SU-DHL-6 (cell line): ENCODE measurements at regions not wholly inside any gene's neighbourhood (a gene's known extent, or its start where the extent isn't known, plus 50 kb on each side); places are given as distances from the start of the nearest gene placed in this dataset.

Source experiments
- H2AFZ ChIP-seq: fragments of 200-600 bp; sonication (generic); 2 replicates; pipeline ENCODE4 v1.6.1; 2014; ENCODE audit warnings: low read depth, mild to moderate bottlenecking, moderate library complexity, mixed read lengths, antibody characterized with exemption, low read length; ENCODE audit not compliant: severe bottlenecking
- H3F3A ChIP-seq: fragments of 200-600 bp; shearing (Covaris generic); 2 replicates; pipeline ENCODE4 v1.6.0; 2016; ENCODE audit warnings: antibody characterized with exemption, mild to moderate bottlenecking; ENCODE audit not compliant: insufficient read depth
- H3K27ac ChIP-seq: fragments of 200-600 bp; sonication (generic); 2 replicates; pipeline ENCODE4 v1.5.1; 2016; ENCODE audit warnings: low read depth, mild to moderate bottlenecking, low read length, moderate library complexity, mixed read lengths
- H3K27me3 ChIP-seq: fragments of 200-600 bp; sonication (generic), shearing (Covaris generic); 2 replicates; pipeline ENCODE4 v1.6.0; 2014; ENCODE audit warnings: mild to moderate bottlenecking, low read length
- H3K36me3 ChIP-seq: fragments of 200-600 bp; sonication (generic); 2 replicates; pipeline ENCODE4 v1.6.1; 2014; ENCODE audit warnings: mild to moderate bottlenecking, low read length, mixed read lengths
- H3K4me2 ChIP-seq: fragments of 300-600, 200-600 bp; shearing (Covaris generic), sonication (generic); 2 replicates; pipeline ENCODE4 v1.6.0; 2014; ENCODE audit warnings: low read length, low read depth, mild to moderate bottlenecking; ENCODE audit not compliant: poor library complexity, severe bottlenecking
- H3K4me3 ChIP-seq: fragments of 200-600 bp; sonication (generic); 2 replicates; pipeline ENCODE4 v1.5.1; 2014; ENCODE audit warnings: antibody characterized with exemption, low read length, mild to moderate bottlenecking, mixed read lengths; ENCODE audit not compliant: insufficient read depth, poor library complexity, severe bottlenecking
- H3K79me2 ChIP-seq: fragments of 200-600 bp; sonication (generic); 2 replicates; pipeline ENCODE4 v1.6.1; 2014; ENCODE audit warnings: mild to moderate bottlenecking, low read length, moderate library complexity; ENCODE audit not compliant: insufficient read depth
- H3K9ac ChIP-seq: fragments of 200-600 bp; sonication (generic); 2 replicates; pipeline ENCODE4 v1.7.0; 2014; ENCODE audit warnings: mild to moderate bottlenecking, low read length
- H3K9me2 ChIP-seq: fragments of 200-600 bp; sonication (generic); replicated peaks from 2 replicates; pipeline ENCODE4 v1.6.1; 2014; ENCODE audit warnings: low read length; ENCODE audit not compliant: insufficient read depth
- H3K9me3 ChIP-seq: fragments of 200-600 bp; sonication (generic); 2 replicates; pipeline ENCODE4 v1.6.1; 2014; ENCODE audit warnings: low read length, mixed read lengths; ENCODE audit not compliant: insufficient read depth
- H4K20me1 ChIP-seq: fragments of 200-600 bp; sonication (generic); 2 replicates; pipeline ENCODE4 v1.6.1; 2014; ENCODE audit warnings: low read depth, mild to moderate bottlenecking, antibody characterized with exemption, low read length, moderate library complexity, mixed read lengths
- EZH2phosphoT487 ChIP-seq: fragments of 200-600 bp; sonication (generic), shearing (Covaris generic); conservative IDR thresholded peaks from 2 replicates; pipeline ENCODE4 v1.6.1; 2018; ENCODE audit warnings: mild to moderate bottlenecking, antibody characterized with exemption, low read length, moderate library complexity, mixed read lengths
- TF ChIP-seq, protein P1 (sequence below): fragments of 200-600 bp; sonication (generic); IDR thresholded peaks from one replicate; pipeline ENCODE4 v1.5.1; 2017; ENCODE audit warnings: antibody characterized with exemption, mild to moderate bottlenecking, low read length, moderate library complexity; ENCODE audit not compliant: insufficient read depth, poor library complexity, severe bottlenecking

DNA sequence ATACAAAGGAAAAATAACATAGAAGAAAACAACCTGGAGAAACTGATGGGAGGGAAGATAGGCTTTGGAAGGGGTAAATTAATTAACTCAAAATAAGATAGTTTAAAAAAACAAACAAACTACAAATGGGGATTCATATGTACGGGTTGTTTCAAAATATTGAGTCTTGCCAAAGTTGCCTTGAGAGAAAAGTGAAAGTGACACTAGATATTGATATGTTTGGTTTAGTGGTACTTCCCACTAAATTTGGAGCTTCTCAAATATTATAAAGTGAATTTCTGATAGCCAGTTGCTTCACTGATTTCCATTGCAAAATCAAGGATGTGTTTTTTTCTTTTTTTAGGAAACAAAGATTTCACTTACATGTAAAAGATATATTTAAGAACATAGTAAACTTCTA, 149.5 kb upstream of the RUNX1 start:
- Histone ChIP-seq H3F3A (no peaks in the 10 kb centered on the region), H3K4me3 (no peak overlapping the region), H3K27ac (no peak overlapping the region), H3K27me3 (no peaks in the 10 kb centered on the region), H4K20me1 (no peaks in the 10 kb centered on the region), H3K36me3 (no peaks in the 10 kb centered on the region), H3K9me2 (no peaks in the 10 kb centered on the region), H3K79me2 (no peaks in the 10 kb centered on the region), H2AFZ (no peak overlapping the region), H3K9ac (no peak overlapping the region), H3K9me3 (no peaks in the 10 kb centered on the region), H3K4me2 (no peak overlapping the region)
- TF ChIP-seq, protein P1, sequence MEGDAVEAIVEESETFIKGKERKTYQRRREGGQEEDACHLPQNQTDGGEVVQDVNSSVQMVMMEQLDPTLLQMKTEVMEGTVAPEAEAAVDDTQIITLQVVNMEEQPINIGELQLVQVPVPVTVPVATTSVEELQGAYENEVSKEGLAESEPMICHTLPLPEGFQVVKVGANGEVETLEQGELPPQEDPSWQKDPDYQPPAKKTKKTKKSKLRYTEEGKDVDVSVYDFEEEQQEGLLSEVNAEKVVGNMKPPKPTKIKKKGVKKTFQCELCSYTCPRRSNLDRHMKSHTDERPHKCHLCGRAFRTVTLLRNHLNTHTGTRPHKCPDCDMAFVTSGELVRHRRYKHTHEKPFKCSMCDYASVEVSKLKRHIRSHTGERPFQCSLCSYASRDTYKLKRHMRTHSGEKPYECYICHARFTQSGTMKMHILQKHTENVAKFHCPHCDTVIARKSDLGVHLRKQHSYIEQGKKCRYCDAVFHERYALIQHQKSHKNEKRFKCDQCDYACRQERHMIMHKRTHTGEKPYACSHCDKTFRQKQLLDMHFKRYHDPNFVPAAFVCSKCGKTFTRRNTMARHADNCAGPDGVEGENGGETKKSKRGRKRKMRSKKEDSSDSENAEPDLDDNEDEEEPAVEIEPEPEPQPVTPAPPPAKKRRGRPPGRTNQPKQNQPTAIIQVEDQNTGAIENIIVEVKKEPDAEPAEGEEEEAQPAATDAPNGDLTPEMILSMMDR = no peak
- no peak for TF ChIP-seq EZH2phosphoT487

DNA sequence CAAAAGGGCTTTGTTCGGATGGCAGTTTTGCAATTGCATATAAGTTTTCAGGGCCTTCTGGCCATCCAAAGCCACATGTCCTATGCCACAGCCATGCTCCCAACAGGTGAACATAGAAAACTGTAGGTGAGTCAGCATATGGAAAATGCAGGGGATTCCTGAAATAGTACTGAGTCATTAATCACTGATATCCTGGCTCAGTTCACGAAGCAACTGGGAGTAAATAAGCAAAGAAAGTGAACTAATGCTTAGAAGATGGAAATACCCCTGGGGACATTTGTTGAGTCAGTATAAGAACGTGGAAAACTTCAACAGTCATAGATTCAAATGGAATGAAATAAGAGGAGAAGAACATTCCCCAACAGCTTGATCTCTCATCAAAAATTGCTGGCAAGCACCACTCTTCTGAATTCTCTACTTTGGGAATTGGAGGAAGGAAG, 148.9 kb upstream of the RUNX1 start:
- Histone ChIP-seq H3K4me2 (no peak overlapping the region), H3K27ac (no peak overlapping the region), H3K79me2 (no peaks in the 10 kb centered on the region), H4K20me1 (no peaks in the 10 kb centered on the region), H3K27me3 (no peaks in the 10 kb centered on the region), H3K4me3 (no peak overlapping the region), H3K9me2 (no peaks in the 10 kb centered on the region), H3F3A (no peaks in the 10 kb centered on the region), H2AFZ (no peak overlapping the region), H3K36me3 (no peaks in the 10 kb centered on the region), H3K9ac (no peak overlapping the region), H3K9me3 (0 out of 2 replicates have a peak, but pooled peaks cover under 1% of the 10 kb centered on the region)
- no peak for TF ChIP-seq EZH2phosphoT487
- TF ChIP-seq, protein P1 = no peak

DNA sequence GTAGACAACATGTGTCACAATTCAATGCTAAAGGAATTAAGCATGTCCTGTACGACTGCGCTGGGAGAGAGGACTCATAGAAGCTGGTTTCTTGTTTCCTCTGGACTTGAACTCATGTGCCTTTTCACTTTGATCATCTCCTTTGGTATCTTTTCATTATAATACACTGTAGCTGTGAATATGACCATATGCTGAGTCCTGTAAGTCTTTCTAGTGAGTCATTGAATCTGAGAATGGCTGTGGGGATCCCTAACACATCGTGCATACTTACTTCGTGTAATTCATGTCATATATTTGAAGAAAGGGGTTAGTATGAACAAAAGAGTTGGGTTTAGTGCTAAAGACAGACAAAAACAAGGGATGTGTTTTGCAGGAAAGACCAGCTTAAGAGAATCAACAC, 148.1 kb upstream of the RUNX1 start:
- Histone ChIP-seq H3K36me3 (no peaks in the 10 kb centered on the region), H3K27me3 (no peaks in the 10 kb centered on the region), H3K79me2 (no peaks in the 10 kb centered on the region), H3K4me2 (no peak overlapping the region), H3K9ac (no peak overlapping the region), H3K9me3 (peaks cover 4% of the 10 kb centered on the region; the same call in 1 of the 2 replicates), H3K4me3 (no peak overlapping the region), H4K20me1 (no peaks in the 10 kb centered on the region), H3F3A (no peaks in the 10 kb centered on the region), H2AFZ (no peak overlapping the region), H3K27ac (no peak overlapping the region), H3K9me2 (no peaks in the 10 kb centered on the region)
- TF ChIP-seq, protein P1 = no peak
- TF ChIP-seq EZH2phosphoT487 = no peak
